ENCODE measurements at regions not wholly inside any gene's neighbourhood (a gene's known extent, or its start where the extent isn't known, plus 50 kb on each side); places are given as distances from the start of the nearest gene placed in this dataset.
"Not testable (repeated sequence)": the region's sequence is repeated elsewhere in the genome, so short reads cannot be mapped to it uniquely, and the experiment has no call there.

- H3K4me1 Mint-ChIP-seq (ENCODE audit: low read depth): no peaks in the 10 kb centered on the region
- Histone ChIP-seq H3K36me3 (ENCODE audit: insufficient read depth, low read length) (no peaks in the 10 kb centered on the region), H3K27me3 (ENCODE audit: control insufficient read depth in 1 of 2, insufficient read depth in 2 of 2, low read length in 2 of 2) (no peaks in the 10 kb centered on the region), H3K9me3 (ENCODE audit: control insufficient read depth in 1 of 2, insufficient read depth in 1 of 2, low read length in 2 of 2) (no peaks in the 10 kb centered on the region), H3K4me1 (ENCODE audit: insufficient read depth, low read length) (no peaks in the 10 kb centered on the region), H3K4me3 (ENCODE audit: low read length) (no peak overlapping the region), H3K27ac (ENCODE audit: low read depth in 1 of 2, low read length in 2 of 2) (no peak overlapping the region)
- H3K27ac Mint-ChIP-seq: no peak overlapping the region
- intact Hi-C loops (cut with DNase I, micrococcal nuclease): no loop called here
- no peak for TF ChIP-seq CTCF (IDR thresholded peaks at IDR 0.05)
- no peaks in the 10 kb centered on the region for H3K27me3 Mint-ChIP-seq
- CTCF ChIA-PET: no interaction called here
- H3K4me3 Mint-ChIP-seq: no peak overlapping the region
- no peaks in the 10 kb centered on the region for H3K36me3 Mint-ChIP-seq (ENCODE audit: low read depth)
- POLR2A ChIA-PET: no interaction called here
- H3K9me3 Mint-ChIP-seq: peaks cover 2% of the 10 kb centered on the region
- DNase-seq: no peak
- ATAC-seq (ENCODE audit: poor library complexity): no peak
Observed at GRCh38 chr13:108044954-108045353, 170.4 kb downstream of the LIG4 start.

- H3K27me3 Mint-ChIP-seq; H3K27ac ChIP-seq (ENCODE audit: low read depth in 1 of 2, low read length in 2 of 2); H3K9me3 Mint-ChIP-seq; ATAC-seq (ENCODE audit: poor library complexity); H3K36me3 Mint-ChIP-seq (ENCODE audit: low read depth); H3K4me3 ChIP-seq (ENCODE audit: low read length); H3K36me3 ChIP-seq (ENCODE audit: insufficient read depth, low read length); intact Hi-C loops (cut with DNase I, micrococcal nuclease); H3K9me3 ChIP-seq (ENCODE audit: control insufficient read depth in 1 of 2, insufficient read depth in 1 of 2, low read length in 2 of 2); H3K4me1 ChIP-seq (ENCODE audit: insufficient read depth, low read length); H3K4me3 Mint-ChIP-seq; H3K27ac Mint-ChIP-seq; DNase-seq; H3K4me1 Mint-ChIP-seq (ENCODE audit: low read depth); CTCF ChIA-PET; H3K27me3 ChIP-seq (ENCODE audit: control insufficient read depth in 1 of 2, insufficient read depth in 2 of 2, low read length in 2 of 2); POLR2A ChIA-PET: not testable (repeated sequence)
Observed at GRCh38 chr13:108042866-108043265, 172.5 kb downstream of the LIG4 start.

GRCh38 chr13:108037348-108037747 lies 178.0 kb downstream of the LIG4 start:
- ChIA-PET POLR2A (no interaction called here), CTCF (no interaction called here)
- Histone ChIP-seq H3K4me3 (ENCODE audit: low read length) (no peak overlapping the region), H3K27ac (ENCODE audit: low read depth in 1 of 2, low read length in 2 of 2) (no peak overlapping the region), H3K4me1 (ENCODE audit: insufficient read depth, low read length) (no peaks in the 10 kb centered on the region), H3K27me3 (ENCODE audit: control insufficient read depth in 1 of 2, insufficient read depth in 2 of 2, low read length in 2 of 2) (no peaks in the 10 kb centered on the region), H3K36me3 (ENCODE audit: insufficient read depth, low read length) (no peaks in the 10 kb centered on the region), H3K9me3 (ENCODE audit: control insufficient read depth in 1 of 2, insufficient read depth in 1 of 2, low read length in 2 of 2) (no peaks in the 10 kb centered on the region)
- Mint-ChIP-seq H3K27me3 (no peaks in the 10 kb centered on the region), H3K4me1 (ENCODE audit: low read depth) (no peaks in the 10 kb centered on the region), H3K36me3 (ENCODE audit: low read depth) (no peaks in the 10 kb centered on the region), H3K27ac (no peak overlapping the region), H3K4me3 (no peak overlapping the region), H3K9me3 (peaks cover 3% of the 10 kb centered on the region)
- no peak for TF ChIP-seq CTCF (IDR thresholded peaks at IDR 0.05)
- intact Hi-C loops (cut with DNase I, micrococcal nuclease): no loop called here
- no peak for DNase-seq
- no peak for ATAC-seq (ENCODE audit: poor library complexity)

GRCh38 chr13:108036411-108036932 lies 178.9 kb downstream of the LIG4 start:
- Mint-ChIP-seq H3K9me3 (peaks cover 3% of the 10 kb centered on the region), H3K4me1 (ENCODE audit: low read depth) (no peaks in the 10 kb centered on the region), H3K4me3 (no peak overlapping the region), H3K27ac (no peak overlapping the region), H3K36me3 (ENCODE audit: low read depth) (no peaks in the 10 kb centered on the region), H3K27me3 (no peaks in the 10 kb centered on the region)
- ATAC-seq (ENCODE audit: poor library complexity) (no peak), DNase-seq (no peak)
- Histone ChIP-seq H3K27ac (ENCODE audit: low read depth in 1 of 2, low read length in 2 of 2) (no peak overlapping the region), H3K4me3 (ENCODE audit: low read length) (no peak overlapping the region), H3K9me3 (ENCODE audit: control insufficient read depth in 1 of 2, insufficient read depth in 1 of 2, low read length in 2 of 2) (no peaks in the 10 kb centered on the region), H3K36me3 (ENCODE audit: insufficient read depth, low read length) (no peaks in the 10 kb centered on the region), H3K27me3 (ENCODE audit: control insufficient read depth in 1 of 2, insufficient read depth in 2 of 2, low read length in 2 of 2) (no peaks in the 10 kb centered on the region), H3K4me1 (ENCODE audit: insufficient read depth, low read length) (no peaks in the 10 kb centered on the region)
- intact Hi-C loops (cut with DNase I, micrococcal nuclease): no loop called here
- ChIA-PET CTCF (no interaction called here), POLR2A (no interaction called here)
- TF ChIP-seq CTCF (IDR thresholded peaks at IDR 0.05): no peak

Data from CD4-positive, alpha-beta T cell (primary cell).